ENCODE measurements at regions not wholly inside any gene's neighbourhood (a gene's known extent, or its start where the extent isn't known, plus 50 kb on each side); places are given as distances from the start of the nearest gene placed in this dataset.
"Not testable (repeated sequence)": the region's sequence is repeated elsewhere in the genome, so short reads cannot be mapped to it uniquely, and the experiment has no call there.

- not testable (repeated sequence) for DNase-seq
Observed at GRCh38 chr3:182653065-182653464, 140.2 kb upstream of the ATP11B start.

- no peak for DNase-seq
Observed at GRCh38 chr3:182668541-182668940, 124.8 kb upstream of the ATP11B start.

- no peak for DNase-seq
Observed at GRCh38 chr3:182668974-182669373, 124.3 kb upstream of the ATP11B start.

GRCh38 chr3:182671541-182671940, 121.8 kb upstream of the ATP11B start:
- DNase-seq: no peak

- no peak for DNase-seq
Observed at GRCh38 chr3:182671942-182672341, 121.4 kb upstream of the ATP11B start.

- no peak for DNase-seq
Observed at GRCh38 chr3:182673336-182673735, 120.0 kb upstream of the ATP11B start.

GRCh38 chr3:182682263-182683241, 110.8 kb upstream of the ATP11B start:
- peak; percentile 53 for DNase-seq

- peak; percentile 66 for DNase-seq
Observed at GRCh38 chr3:182683453-182683852, 109.9 kb upstream of the ATP11B start.

- DNase-seq: no peak
Observed at GRCh38 chr3:182683858-182684257, 109.4 kb upstream of the ATP11B start.

- DNase-seq: no peak
Observed at GRCh38 chr3:182686033-182686886, 107.0 kb upstream of the ATP11B start.

GRCh38 chr3:182690172-182690571, 103.1 kb upstream of the ATP11B start:
- no peak for DNase-seq

- DNase-seq: no peak
Observed at GRCh38 chr3:182692021-182692420, 101.3 kb upstream of the ATP11B start.

GRCh38 chr3:182692695-182693094, 100.6 kb upstream of the ATP11B start:
- DNase-seq: no peak

- no peak for DNase-seq
Observed at GRCh38 chr3:182693723-182694122, 99.6 kb upstream of the ATP11B start.

GRCh38 chr3:182696916-182697315, 96.4 kb upstream of the ATP11B start:
- DNase-seq: no peak

GRCh38 chr3:182697345-182697919, 95.9 kb upstream of the ATP11B start:
- DNase-seq: no peak

GRCh38 chr3:182698078-182698477, 95.2 kb upstream of the ATP11B start:
- DNase-seq: no peak

GRCh38 chr3:182699550-182700170, 93.6 kb upstream of the ATP11B start:
- DNase-seq: no peak

GRCh38 chr3:182702216-182702615, 91.1 kb upstream of the ATP11B start:
- no peak for DNase-seq

- DNase-seq: no peak
Observed at GRCh38 chr3:182703233-182703632, 90.1 kb upstream of the ATP11B start.

- no peak for DNase-seq
Observed at GRCh38 chr3:182704926-182705325, 88.4 kb upstream of the ATP11B start.

GRCh38 chr3:182708810-182709209, 84.5 kb upstream of the ATP11B start:
- no peak for DNase-seq

GRCh38 chr3:182709306-182709705, 84.0 kb upstream of the ATP11B start:
- no peak for DNase-seq

All from CD4-positive, alpha-beta T cell treated with Interleukin-12 subunit alpha and Interleukin-12 subunit beta, for 1 hour (primary cell).